Immature natural killer cell (primary cell): ENCODE measurements at regions not wholly inside any gene's neighbourhood (a gene's known extent, or its start where the extent isn't known, plus 50 kb on each side); places are given as distances from the start of the nearest gene placed in this dataset.

ENCODE experiments used
- DNase-seq, 3 donors: peaks; one replicate each; pipeline ENCODE4 v3.0.0; 2022; ENCODE audit warnings: mixed read lengths in 1 of 3
- H3K27ac Mint-ChIP-seq, 6 donors: one replicate each; pipeline ENCODE4 v1.8.0; 2020; ENCODE audit warnings: mixed read lengths in 6 of 6, mild to moderate bottlenecking in 5 of 6, inconsistent platforms in 4 of 6, moderate library complexity in 3 of 6
- H3K27me3 Mint-ChIP-seq, 3 donors: one replicate each; pipeline ENCODE4 v1.8.0; 2020 to 2021; ENCODE audit warnings: low read depth in 3 of 3, mild to moderate bottlenecking in 3 of 3, mixed read lengths in 3 of 3, moderate library complexity in 3 of 3, inconsistent platforms in 1 of 3
- H3K36me3 Mint-ChIP-seq, 3 donors: one replicate each; pipeline ENCODE4 v1.8.0; 2020; ENCODE audit warnings: mixed read lengths in 3 of 3, inconsistent platforms in 2 of 3, mild to moderate bottlenecking in 2 of 3
- H3K4me1 Mint-ChIP-seq, 2 donors: one replicate each; pipeline ENCODE4 v1.8.0; 2020; ENCODE audit warnings: inconsistent platforms in 2 of 2, mild to moderate bottlenecking in 2 of 2, mixed read lengths in 2 of 2, moderate library complexity in 1 of 2
- H3K4me3 Mint-ChIP-seq, 5 donors: one replicate each; pipeline ENCODE4 v1.8.0; 2020; ENCODE audit warnings: mild to moderate bottlenecking in 5 of 5, mixed read lengths in 5 of 5, inconsistent platforms in 3 of 5, moderate library complexity in 3 of 5
- H3K9me3 Mint-ChIP-seq, 6 donors: one replicate each; pipeline ENCODE4 v1.8.0; 2020; ENCODE audit warnings: mild to moderate bottlenecking in 6 of 6, mixed read lengths in 6 of 6, inconsistent platforms in 4 of 6, moderate library complexity in 3 of 6

DNA sequence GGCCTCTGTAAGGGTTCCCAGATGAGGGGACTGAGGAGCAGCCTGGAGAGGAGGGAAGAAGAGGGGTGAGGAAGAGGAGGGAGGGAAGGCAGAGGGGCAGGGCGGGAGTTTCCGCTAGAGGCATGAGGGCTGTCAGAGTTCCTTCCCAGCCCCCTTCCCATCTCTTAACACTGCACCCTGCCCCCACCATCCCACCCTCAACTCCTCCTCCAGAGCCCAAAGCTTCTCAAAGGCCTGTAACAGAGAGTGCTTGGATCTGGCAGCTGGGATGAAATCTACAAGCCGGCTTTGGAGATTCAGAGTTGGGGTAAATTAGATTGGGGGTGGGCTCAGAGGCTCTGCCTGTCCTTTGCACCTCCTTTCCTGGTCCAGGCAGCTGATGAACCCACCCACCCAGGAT, 57.3 kb upstream of the DLX4 start:
- H3K27me3 Mint-ChIP-seq = peaks cover 9 to 25% (median 20%) of the 10 kb centered on the region in 3 donors
- H3K4me3 Mint-ChIP-seq = no peak overlapping the region
- no peak for DNase-seq
- no peaks in the 10 kb centered on the region for H3K9me3 Mint-ChIP-seq
- peaks cover 0 to 4% of the 10 kb centered on the region in 2 donors for H3K4me1 Mint-ChIP-seq
- H3K27ac Mint-ChIP-seq = no peak overlapping the region
- no peaks in the 10 kb centered on the region for H3K36me3 Mint-ChIP-seq

DNA sequence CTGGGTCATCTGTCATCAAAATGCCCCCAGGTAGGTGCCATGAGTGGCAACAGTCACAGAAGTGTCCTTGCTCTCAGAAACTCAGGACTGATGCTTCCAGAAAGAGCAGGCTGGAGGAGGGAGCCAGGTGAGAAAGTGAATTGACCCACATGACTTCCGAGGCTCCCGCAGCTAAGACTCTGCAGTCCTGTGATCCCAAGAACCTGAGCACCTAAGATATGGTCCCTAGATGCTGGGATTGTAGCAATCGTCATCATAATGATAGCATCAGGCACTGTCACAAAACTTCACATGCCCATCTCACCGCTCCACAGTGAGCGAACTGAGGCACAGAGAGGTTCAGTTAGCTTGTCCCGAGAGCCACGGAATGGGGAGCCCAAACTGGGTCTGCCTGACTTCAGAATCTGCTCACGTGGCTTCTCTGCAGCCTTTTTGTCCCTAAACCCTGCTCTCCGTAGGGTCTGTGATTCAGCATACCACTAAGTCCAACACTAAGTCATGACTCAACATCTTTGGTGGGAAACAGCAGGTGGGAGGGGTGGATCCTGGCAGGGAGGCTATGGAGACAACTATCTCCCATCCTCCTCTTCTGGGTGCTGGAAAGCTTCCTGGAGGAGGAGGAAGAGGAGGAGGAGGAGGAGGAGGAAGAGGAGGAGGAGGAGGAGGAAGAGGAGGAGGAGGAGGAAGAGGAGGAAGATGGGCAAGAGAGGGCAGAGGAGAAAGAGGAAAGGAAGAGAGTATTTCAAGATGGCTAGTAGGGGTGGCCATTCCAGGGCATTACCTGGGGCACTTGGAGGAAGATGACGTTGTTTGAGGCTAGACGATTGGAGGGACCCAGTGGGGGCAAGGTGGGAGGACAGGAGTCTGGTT, 55.5 kb upstream of the DLX4 start:
- Mint-ChIP-seq H3K4me1 (peaks cover 0 to 4% of the 10 kb centered on the region in 2 donors), H3K9me3 (no peaks in the 10 kb centered on the region), H3K27me3 (peaks cover 9 to 25% (median 20%) of the 10 kb centered on the region in 3 donors), H3K4me3 (no peak overlapping the region), H3K36me3 (no peaks in the 10 kb centered on the region), H3K27ac (no peak overlapping the region)
- DNase-seq = no peak

DNA sequence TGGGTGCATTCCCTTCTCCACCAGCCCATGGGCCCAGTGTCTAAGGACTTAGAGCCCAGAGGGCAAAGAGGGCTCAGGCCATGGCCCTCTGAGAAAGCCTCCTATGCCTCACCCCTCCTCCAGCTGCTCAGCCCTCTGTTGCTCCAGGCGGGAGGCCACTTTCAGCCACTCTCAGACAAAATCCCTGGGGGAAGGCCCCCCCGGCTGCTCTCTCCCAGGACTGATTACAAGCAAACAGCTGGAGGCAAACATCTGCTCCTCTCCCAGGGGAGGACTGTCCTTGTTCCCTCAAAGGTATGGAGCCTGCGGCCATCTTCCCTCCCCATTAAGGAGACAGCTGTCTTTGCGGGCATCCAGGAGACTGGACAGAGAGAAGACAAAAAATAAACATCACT, 54.9 kb upstream of the DLX4 start:
- Mint-ChIP-seq H3K36me3 (no peaks in the 10 kb centered on the region), H3K4me1 (peaks cover 0 to 3% of the 10 kb centered on the region in 2 donors), H3K27me3 (peaks cover 9 to 22% (median 20%) of the 10 kb centered on the region in 3 donors), H3K9me3 (no peaks in the 10 kb centered on the region), H3K27ac (no peak overlapping the region), H3K4me3 (no peak overlapping the region)
- DNase-seq = no peak

DNA sequence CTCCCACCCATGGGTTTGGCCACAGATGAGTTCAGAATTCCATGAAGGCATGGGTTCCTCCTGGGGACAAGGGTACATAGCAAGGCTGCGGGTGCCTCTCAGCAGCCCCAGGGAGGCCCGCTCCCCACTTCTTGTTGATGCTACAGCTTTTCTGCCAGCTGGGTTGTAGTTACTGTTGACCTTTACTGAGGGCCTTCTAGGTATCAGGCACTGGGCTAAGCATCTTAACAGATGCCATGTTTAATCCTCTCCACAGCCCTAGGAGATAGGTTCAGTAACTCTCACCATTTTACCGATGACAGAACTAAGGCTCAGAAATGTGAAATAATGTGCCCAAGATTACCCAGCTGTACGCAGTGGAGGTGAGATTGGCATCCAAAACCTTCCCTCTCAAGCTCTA, 54.3 kb upstream of the DLX4 start:
- Mint-ChIP-seq H3K27ac (no peak overlapping the region), H3K9me3 (no peaks in the 10 kb centered on the region), H3K36me3 (no peaks in the 10 kb centered on the region), H3K4me3 (no peak overlapping the region), H3K27me3 (peaks cover 5 to 20% (median 17%) of the 10 kb centered on the region in 3 donors), H3K4me1 (peaks cover 0 to 2% of the 10 kb centered on the region in 2 donors)
- no peak for DNase-seq

DNA sequence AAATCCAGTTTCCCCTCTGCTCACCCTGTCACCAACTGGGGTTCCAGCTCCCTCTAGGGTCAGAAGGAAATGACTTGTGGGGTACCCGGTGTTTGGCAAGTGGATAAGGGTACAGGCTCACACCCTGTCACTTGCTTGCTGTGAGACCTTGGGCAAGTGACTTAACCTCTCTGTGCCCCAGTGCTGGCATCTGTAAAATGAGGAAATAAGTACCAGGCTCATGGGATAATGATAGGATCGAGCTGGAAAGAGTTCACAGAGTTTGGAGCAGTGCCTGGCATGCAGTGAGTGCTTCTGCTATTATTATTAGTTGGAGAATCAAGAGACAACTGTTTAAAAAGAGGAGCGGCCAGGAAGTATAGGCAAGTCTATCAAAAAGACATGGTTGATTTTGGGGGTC, 53.7 kb upstream of the DLX4 start:
- no peak overlapping the region for H3K4me3 Mint-ChIP-seq
- DNase-seq = no peak
- H3K27ac Mint-ChIP-seq = no peak overlapping the region
- no peaks in the 10 kb centered on the region for H3K36me3 Mint-ChIP-seq
- H3K27me3 Mint-ChIP-seq = peaks cover 3 to 20% (median 14%) of the 10 kb centered on the region in 3 donors
- no peaks in the 10 kb centered on the region for H3K9me3 Mint-ChIP-seq
- no peaks in the 10 kb centered on the region for H3K4me1 Mint-ChIP-seq

DNA sequence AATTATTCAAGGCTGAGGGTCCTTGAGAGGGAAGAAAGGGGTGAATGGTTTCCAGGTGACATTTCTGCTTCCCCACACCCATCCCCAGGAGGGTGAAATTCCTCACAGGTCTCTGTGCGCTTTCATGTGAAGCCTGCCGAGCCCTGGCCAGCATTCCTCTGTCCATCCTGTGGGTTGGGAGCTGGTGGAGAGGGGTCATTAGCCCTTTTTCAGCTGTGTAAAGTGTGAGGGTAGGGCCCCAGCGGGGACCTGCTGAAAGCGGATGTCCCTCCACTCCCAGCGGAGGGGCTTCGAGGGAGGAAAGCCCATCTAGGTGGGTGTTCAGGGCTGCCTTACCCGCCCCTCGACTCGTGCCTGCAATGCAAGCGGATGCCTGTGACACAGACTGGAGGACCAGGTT, 53.3 kb upstream of the DLX4 start:
- no peak for DNase-seq
- H3K27ac Mint-ChIP-seq = no peak overlapping the region
- H3K4me3 Mint-ChIP-seq = no peak overlapping the region
- no peaks in the 10 kb centered on the region for H3K4me1 Mint-ChIP-seq
- H3K27me3 Mint-ChIP-seq = peaks cover 3 to 20% (median 12%) of the 10 kb centered on the region in 3 donors
- H3K9me3 Mint-ChIP-seq = no peaks in the 10 kb centered on the region
- no peaks in the 10 kb centered on the region for H3K36me3 Mint-ChIP-seq

DNA sequence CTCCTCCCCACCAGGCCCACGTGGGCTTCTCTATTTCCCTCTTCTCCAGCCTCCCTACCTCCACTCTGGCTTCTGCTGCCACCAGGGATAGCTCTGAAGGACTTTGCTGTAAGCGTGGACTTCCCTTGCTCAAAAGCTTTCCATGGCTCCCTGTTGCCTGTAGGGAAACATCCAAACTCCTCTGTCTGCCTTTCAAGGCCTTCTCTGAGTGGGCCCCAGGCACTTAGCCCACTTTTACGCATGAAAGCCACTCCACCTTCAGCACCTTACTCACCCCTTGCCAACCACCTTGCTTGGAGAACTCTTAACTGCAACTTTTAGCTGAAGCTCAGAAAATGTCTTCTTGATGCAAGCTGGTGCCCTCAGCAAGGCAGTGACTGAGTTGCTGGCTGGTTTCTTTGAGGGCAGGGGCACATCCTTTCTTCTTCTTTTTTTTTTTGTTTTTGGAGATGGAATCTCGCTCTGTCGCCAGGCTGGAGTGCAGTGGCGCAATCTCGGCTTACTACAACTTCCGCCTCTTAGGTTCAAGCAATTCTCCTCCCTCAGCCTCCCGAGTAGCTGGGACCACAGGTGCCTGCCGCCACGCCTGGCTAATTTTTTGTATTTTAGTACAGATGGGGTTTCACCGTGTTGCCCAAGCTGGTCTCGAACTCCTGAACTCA, 52.0 kb upstream of the DLX4 start:
- Mint-ChIP-seq H3K27ac (no peak overlapping the region), H3K9me3 (no peaks in the 10 kb centered on the region), H3K27me3 (peaks cover 0 to 13% (median 6%) of the 10 kb centered on the region in 3 donors), H3K4me1 (no peaks in the 10 kb centered on the region), H3K36me3 (no peaks in the 10 kb centered on the region), H3K4me3 (no peak overlapping the region)
- DNase-seq = no peak

DNA sequence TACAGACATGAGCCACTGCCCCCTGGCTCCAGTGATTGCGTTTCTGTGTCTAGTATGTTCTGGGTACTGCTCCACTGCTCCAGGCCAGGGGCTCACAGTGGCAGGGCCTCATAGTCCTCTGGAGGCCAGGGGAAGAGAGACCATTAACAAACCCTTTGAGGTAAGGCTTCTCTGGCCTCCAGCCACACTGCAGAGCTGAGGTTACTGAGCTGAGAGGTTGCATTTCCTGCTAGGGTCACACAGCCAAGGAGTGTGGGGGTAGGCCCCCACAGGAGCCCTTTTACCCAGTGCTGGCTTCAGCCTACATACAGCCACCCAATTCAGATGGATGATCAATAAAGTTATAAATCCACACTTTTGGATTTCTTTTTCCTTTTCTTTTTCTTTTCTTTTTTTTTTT, 50.4 kb upstream of the DLX4 start:
- no peaks in the 10 kb centered on the region for H3K9me3 Mint-ChIP-seq
- H3K27ac Mint-ChIP-seq = no peak overlapping the region
- H3K27me3 Mint-ChIP-seq = peaks cover 0 to 6% (median 4%) of the 10 kb centered on the region in 3 donors

More for the DNA sequence above, 50.4 kb upstream of the DLX4 start:
- no peak for DNase-seq
- H3K36me3 Mint-ChIP-seq = no peaks in the 10 kb centered on the region
- H3K4me1 Mint-ChIP-seq = no peaks in the 10 kb centered on the region
- H3K4me3 Mint-ChIP-seq = no peak overlapping the region
